ENCODE measurements at regions not wholly inside any gene's neighbourhood (a gene's known extent, or its start where the extent isn't known, plus 50 kb on each side); places are given as distances from the start of the nearest gene placed in this dataset.

DNA sequence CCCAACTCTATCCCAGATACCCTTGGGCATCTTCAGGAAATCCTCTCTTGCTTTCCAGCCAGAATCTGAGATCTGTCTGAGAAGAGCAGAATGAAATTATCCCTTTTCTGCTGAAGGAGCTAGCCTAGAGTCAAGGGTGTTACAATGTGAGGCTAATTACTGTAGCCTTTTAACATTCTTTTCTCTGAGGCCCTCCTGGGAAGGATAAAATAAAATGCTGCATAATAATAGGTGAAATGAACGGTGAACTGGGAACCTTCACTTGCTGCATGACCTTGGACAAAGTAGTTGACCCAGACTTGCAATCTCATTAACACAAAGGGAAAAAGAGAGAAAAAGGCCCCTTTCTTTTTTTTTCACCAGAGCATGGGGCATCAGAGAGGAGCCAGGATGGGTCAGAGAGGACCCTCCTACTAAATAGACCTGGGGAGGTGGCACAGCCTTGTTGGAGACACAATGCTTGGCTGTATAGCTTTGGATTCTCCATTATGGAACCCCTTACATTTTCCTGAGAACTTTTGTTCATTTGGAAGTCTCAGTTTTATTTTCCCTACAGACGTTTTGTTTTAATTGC lies 137.0 kb upstream of the LIPC start:
- TF ChIP-seq EZH2phosphoT487 (IDR thresholded peaks at IDR 0.05) (no peak), EZH2 (IDR thresholded peaks at IDR 0.05) (no peak)
- TF ChIP-seq, protein P1, sequence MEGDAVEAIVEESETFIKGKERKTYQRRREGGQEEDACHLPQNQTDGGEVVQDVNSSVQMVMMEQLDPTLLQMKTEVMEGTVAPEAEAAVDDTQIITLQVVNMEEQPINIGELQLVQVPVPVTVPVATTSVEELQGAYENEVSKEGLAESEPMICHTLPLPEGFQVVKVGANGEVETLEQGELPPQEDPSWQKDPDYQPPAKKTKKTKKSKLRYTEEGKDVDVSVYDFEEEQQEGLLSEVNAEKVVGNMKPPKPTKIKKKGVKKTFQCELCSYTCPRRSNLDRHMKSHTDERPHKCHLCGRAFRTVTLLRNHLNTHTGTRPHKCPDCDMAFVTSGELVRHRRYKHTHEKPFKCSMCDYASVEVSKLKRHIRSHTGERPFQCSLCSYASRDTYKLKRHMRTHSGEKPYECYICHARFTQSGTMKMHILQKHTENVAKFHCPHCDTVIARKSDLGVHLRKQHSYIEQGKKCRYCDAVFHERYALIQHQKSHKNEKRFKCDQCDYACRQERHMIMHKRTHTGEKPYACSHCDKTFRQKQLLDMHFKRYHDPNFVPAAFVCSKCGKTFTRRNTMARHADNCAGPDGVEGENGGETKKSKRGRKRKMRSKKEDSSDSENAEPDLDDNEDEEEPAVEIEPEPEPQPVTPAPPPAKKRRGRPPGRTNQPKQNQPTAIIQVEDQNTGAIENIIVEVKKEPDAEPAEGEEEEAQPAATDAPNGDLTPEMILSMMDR (IDR thresholded peaks at IDR 0.05), result no peak
- no peak overlapping the region for H3K27ac Mint-ChIP-seq

DNA sequence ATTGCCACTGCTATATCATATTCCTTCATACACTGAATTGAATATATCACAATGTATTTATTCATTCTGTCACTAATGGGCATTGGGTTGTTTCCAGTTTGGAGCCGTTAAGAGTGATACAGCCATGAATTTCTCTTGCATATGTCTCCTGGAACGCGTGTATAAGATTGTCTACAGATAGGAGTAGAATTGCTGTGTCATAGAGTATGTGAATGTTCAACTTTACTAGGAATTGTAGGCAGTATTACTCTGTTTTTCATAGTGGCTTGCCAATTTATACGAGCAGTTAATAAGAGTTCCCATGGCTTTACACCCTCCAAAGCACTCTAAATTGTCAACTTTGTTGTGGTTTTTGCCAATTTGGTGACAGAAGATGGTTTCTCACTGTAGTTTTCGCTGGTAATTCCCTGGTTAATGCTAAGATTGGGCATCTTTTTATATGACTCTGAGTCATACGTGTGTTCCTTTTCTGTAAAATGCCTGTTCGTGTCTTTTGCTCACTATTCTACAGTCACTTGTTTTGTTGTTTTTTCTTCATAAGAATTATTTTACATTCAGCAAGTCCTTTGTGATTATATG lies 136.1 kb upstream of the LIPC start:
- Histone ChIP-seq H3K9ac (no peak overlapping the region), H4K20me1 (ENCODE audit: low read depth) (no peaks in the 10 kb centered on the region), H3K9me3 (ENCODE audit: low read depth) (peaks cover 11% of the 10 kb centered on the region), H3K36me3 (no peaks in the 10 kb centered on the region), H3K27me3 (no peaks in the 10 kb centered on the region), H3F3A (ENCODE audit: low read depth) (peaks cover 5% of the 10 kb centered on the region), H3K4me1 (no peaks in the 10 kb centered on the region), H3K4me2 (no peak overlapping the region), H3K79me2 (ENCODE audit: low read depth) (no peaks in the 10 kb centered on the region), H2AFZ (replicated peaks) (no peak overlapping the region), H3K27ac (no peak overlapping the region), H3K4me3 (no peak overlapping the region)
- H3K36me3 Mint-ChIP-seq, result peaks cover 2% of the 10 kb centered on the region
- no peak overlapping the region for H3K4me3 Mint-ChIP-seq
- TF ChIP-seq EZH2phosphoT487 (IDR thresholded peaks at IDR 0.05), result no peak
- TF ChIP-seq, protein P1 (IDR thresholded peaks at IDR 0.05), result no peak
- no peak for TF ChIP-seq EZH2 (IDR thresholded peaks at IDR 0.05)
- H3K27ac Mint-ChIP-seq, result no peak overlapping the region
- DNase-seq (ENCODE audit: low spot score), result no peak
- H3K9me3 Mint-ChIP-seq, result peaks cover 30% of the 10 kb centered on the region
- H3K27me3 Mint-ChIP-seq (ENCODE audit: insufficient read depth, low read depth), result peaks cover 9% of the 10 kb centered on the region
- peaks cover 31% of the 10 kb centered on the region for H3K4me1 Mint-ChIP-seq

More for the DNA sequence above, 137.0 kb upstream of the LIPC start:
- Histone ChIP-seq H3K36me3 (no peaks in the 10 kb centered on the region), H4K20me1 (ENCODE audit: low read depth) (no peaks in the 10 kb centered on the region), H3F3A (ENCODE audit: low read depth) (peaks cover 3% of the 10 kb centered on the region), H3K9me3 (ENCODE audit: low read depth) (peaks cover 11% of the 10 kb centered on the region), H3K4me1 (no peaks in the 10 kb centered on the region), H3K27me3 (no peaks in the 10 kb centered on the region), H3K79me2 (ENCODE audit: low read depth) (no peaks in the 10 kb centered on the region), H3K4me2 (no peak overlapping the region), H3K9ac (no peak overlapping the region), H3K27ac (no peak overlapping the region), H2AFZ (replicated peaks) (no peak overlapping the region), H3K4me3 (no peak overlapping the region)
- Mint-ChIP-seq H3K9me3 (peaks cover 21% of the 10 kb centered on the region), H3K36me3 (peaks cover under 1% of the 10 kb centered on the region), H3K4me3 (no peak overlapping the region), H3K27me3 (ENCODE audit: insufficient read depth, low read depth) (peaks cover 9% of the 10 kb centered on the region), H3K4me1 (peaks cover 29% of the 10 kb centered on the region)
- no peak for DNase-seq (ENCODE audit: low spot score)

GRCh38 chr15:58296276-58296675 lies 135.5 kb upstream of the LIPC start:
- Histone ChIP-seq H3K27me3 (no peaks in the 10 kb centered on the region), H3K27ac (no peak overlapping the region), H3F3A (ENCODE audit: low read depth) (peaks cover 5% of the 10 kb centered on the region), H3K4me3 (no peak overlapping the region), H3K9me3 (ENCODE audit: low read depth) (peaks cover 11% of the 10 kb centered on the region), H3K36me3 (no peaks in the 10 kb centered on the region), H3K4me2 (no peak overlapping the region), H3K79me2 (ENCODE audit: low read depth) (no peaks in the 10 kb centered on the region), H3K4me1 (no peaks in the 10 kb centered on the region), H2AFZ (replicated peaks) (no peak overlapping the region), H4K20me1 (ENCODE audit: low read depth) (no peaks in the 10 kb centered on the region), H3K9ac (no peak overlapping the region)
- no peak for DNase-seq (ENCODE audit: low spot score)
- TF ChIP-seq EZH2phosphoT487 (IDR thresholded peaks at IDR 0.05) (no peak), EZH2 (IDR thresholded peaks at IDR 0.05) (no peak)
- TF ChIP-seq, protein P1 (IDR thresholded peaks at IDR 0.05), result no peak
- peaks cover 9% of the 10 kb centered on the region for H3K27me3 Mint-ChIP-seq (ENCODE audit: insufficient read depth, low read depth)
- H3K27ac Mint-ChIP-seq, result no peak overlapping the region
- H3K4me1 Mint-ChIP-seq, result peaks cover 31% of the 10 kb centered on the region
- H3K36me3 Mint-ChIP-seq, result peaks cover 2% of the 10 kb centered on the region
- H3K9me3 Mint-ChIP-seq, result peaks cover 34% of the 10 kb centered on the region
- no peak overlapping the region for H3K4me3 Mint-ChIP-seq

Measured in neural progenitor cell (in vitro differentiated cells).